ENCODE measurements at regions not wholly inside any gene's neighbourhood (a gene's known extent, or its start where the extent isn't known, plus 50 kb on each side); places are given as distances from the start of the nearest gene placed in this dataset.

DNA sequence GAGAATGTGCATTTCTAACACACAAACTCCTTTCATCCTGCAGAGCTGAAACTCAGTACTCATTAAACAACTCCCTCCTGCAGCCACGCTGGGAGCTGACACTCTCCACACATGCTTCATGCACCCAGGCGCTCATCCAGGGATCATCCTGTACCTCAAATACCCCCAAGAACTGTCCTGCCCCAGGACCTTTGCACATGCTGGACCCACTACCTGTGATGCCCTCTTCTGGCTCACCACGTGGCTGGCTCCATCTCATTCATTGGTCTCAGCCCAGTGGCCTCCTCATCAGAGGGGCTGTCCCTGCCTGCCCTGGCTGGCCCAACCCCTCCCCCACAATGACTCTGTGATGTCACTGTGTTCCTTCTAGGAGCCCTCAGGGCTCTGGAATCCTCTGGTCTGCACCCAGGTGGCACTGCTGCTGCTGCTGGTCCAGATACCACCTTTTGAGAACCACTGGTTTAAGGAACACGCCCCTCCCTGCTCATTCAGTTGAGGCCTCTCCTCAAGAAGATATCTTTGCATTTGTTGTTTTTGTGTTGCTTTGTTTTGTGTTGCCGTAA is 160.9 kb upstream of the FOXF1 start:
- TF ChIP-seq POLR2AphosphoS5 (IDR thresholded peaks at IDR 0.05; ENCODE audit: low read depth, low read length) (no peak), POLR2A (IDR thresholded peaks at IDR 0.05; ENCODE audit: low read depth, low read length) (no peak), TAF1 (IDR thresholded peaks at IDR 0.05; ENCODE audit: low read depth, low read length) (no peak), SPI1 (IDR thresholded peaks at IDR 0.05; ENCODE audit: low read depth, low read length) (no peak), PAX5 (IDR thresholded peaks at IDR 0.05; ENCODE audit: insufficient read depth, low read length, severe bottlenecking) (no peak)
